Stimulated activated CD4-positive, alpha-beta T cell treated with anti-CD3 and anti-CD28 coated beads, Interleukin-2, amount 100 ng/mL, for 48 hours (primary cell): ENCODE measurements at regions not wholly inside any gene's neighbourhood (a gene's known extent, or its start where the extent isn't known, plus 50 kb on each side); places are given as distances from the start of the nearest gene placed in this dataset.
"Not testable (repeated sequence)": the region's sequence is repeated elsewhere in the genome, so short reads cannot be mapped to it uniquely, and the experiment has no call there.

Experiments used
- DNase-seq, 2 donors: peaks; one replicate each; pipeline ENCODE4 v3.0.0-alpha.2; 2020

DNA sequence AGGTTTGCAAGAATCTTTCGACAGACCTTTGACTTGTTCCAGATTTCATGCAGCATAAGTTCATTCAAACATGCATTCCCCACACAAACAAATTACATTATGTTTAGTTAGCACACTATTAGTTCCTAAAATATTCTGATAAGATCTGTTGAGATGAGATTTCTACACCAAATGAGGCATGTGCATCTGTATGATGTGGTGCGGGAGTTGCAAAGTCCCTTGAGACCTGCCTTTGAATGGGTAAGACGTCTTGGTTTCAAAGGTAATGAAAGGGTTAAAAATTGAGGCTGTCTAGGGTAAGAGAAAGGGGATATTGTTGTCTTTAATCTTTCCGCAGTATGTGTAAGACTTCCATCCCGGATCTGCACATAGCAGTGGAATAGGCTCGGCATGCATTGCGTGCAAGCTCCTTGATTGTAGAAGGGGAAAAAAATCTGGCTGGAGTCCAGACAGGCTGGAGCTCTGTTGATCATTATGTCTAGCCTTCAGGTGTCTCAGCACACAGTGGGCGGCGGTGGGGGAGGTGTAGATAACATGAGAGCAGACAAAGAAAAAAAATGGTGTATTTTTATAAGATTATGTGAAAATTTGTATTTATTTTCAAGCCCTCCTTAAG is 296.6 kb downstream of the PTPRC start:
- peak; percentile 35 to 36 for DNase-seq

DNA sequence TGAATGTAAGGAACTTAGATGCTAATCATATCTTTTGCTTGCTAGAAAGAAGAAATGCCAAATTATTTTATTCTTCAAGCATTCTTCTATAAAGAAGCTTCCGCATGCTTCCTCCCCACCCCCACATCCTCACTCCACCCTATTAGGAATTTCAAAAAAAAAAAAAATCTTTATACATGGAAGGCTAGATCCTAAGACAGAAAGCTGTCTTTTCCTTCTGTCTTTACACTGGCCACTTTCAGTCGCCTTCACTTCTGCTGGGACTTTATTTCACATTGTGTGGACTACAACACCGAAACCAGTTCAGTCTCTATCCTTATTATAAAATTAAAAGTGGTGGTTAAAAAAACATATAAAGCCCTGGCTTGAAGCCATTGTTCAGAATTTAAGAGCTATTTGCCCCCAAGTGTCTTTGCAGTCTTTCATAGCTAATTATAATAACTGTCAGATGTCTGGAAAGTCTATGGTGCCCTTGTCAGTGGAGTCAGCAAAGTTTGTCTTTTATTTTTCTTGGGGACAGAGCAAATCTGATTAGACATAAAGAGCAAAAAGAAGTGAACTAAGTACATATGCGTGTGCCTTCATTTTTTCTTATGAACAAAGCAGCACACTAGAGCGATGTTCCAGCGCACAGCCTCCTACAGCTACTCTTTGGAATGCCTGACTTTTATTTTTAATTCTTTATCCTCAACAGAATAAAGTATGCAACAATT is 297.7 kb downstream of the PTPRC start:
- no peak for DNase-seq

DNA sequence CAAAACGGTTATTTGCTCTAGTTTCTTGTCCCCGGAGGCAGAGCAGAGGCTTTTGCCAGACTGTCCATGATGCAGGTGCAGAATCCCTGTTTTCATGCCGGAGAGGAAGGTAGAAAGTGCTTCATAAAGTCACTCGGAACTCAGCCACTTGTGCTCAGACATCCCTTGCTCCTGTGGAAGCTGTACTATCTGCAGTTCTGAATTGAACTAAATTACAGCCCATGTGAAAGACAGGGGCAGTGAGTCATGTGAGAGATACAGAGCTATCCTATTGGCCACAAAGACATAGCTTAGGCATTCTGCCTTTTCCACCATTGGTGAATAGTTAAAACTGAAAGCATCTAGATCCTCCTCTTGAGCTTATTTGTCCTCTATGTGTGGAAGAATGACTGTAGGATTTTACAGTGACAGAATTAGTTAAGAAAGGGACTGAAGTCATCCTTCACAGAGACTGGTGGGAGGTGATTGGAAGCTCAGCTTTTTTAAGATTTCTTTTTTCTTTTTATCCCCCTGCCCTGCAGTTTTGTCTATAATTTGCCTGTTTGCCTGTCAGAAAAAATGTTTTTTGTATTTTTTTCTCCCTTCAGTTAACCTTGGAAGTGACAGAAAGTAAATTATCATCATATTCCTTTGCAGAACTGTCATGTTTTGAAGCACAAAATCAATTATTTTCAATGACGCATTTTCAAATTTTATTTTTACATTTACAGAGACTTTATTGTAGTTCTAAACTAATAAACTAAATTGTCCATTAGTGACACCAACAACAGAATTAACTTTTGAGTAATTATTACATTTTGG is 298.6 kb downstream of the PTPRC start:
- DNase-seq = no peak

DNA sequence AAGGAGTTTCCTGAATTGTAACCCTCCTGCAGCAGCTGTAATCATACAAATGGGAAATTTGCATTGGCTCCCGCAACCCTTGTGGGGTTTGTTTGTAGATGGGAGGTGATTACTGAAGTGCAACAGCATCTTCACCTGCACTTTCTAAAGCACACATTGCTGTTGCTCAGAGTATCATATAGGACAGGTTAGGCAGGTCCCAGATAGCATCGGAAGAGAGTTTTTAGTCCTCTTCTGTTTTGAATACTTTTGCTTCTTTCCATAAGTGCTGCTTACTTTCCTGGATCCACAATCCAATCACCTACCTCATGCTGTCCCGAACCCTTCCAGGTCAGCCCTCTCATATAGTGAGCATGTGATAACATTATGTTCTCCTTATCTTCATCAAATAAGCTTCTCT is 300.4 kb downstream of the PTPRC start:
- no peak for DNase-seq

DNA sequence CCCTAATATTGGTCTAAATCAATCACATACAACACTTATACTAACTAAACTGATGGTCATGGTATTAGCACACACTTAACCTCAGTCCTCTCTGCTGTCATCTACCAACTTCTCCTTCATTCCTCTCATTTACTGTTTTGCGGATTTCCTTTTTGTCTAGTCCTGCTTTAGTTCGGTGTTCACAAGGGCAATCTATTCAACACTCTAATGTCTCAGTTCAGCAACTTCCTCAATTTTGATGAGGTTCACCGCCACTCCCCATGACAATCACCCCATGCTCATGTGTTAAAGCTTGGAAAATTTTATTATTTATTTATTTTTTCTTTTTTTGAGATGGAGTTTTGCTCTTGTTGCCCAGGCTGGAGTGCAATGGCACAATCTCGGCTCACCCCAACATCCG is 301.1 kb downstream of the PTPRC start:
- no peak for DNase-seq

DNA sequence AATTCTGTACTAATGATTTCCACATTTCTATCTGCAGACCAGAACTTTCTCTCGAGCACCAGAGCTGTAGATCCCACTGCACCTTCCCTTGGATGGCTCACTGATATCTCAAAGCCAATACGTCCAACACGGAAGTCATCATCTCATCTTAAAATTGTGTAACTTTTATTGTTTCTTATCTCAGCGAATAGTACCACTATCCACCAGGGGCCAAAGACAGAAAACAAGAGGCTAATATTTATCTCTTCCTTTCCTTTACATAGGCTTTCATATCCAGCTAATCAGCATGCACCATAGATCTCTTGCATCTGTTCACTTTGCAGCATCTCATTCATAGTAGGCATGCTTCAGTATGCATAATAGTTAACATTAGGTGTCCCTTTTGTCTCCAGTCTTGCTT is 303.6 kb downstream of the PTPRC start:
- DNase-seq = no peak

DNA sequence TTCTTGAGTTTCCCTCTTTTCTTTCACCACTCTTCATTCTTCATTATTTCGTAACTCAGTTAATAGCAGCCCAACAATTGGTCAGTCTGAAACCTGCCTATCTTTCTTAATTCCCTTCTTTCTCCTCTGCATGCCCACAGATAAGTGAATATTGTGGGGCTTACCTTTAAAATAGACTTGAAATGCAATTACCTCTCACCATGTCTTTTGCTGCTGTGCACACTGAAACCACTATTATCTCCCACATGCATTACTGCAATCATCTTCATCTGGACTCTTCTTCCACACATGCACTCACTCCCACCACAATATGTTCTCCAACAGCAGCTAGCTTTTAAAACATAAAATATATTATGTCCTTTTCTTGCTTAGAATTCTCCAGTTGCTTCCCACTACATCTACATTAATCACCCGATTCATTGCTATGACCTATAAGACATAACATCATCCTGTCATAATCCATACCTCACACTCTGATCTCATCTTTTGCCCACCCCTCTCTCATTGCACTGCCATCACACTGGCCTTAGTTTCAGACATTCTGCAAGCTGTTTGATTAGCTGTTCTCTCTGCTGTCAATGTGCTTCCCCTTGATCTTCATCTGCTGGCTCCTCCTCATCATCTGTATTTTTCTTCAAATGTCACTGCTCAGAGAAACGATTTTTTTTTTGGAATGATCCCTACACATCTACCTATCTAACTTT is 304.8 kb downstream of the PTPRC start:
- no peak for DNase-seq

DNA sequence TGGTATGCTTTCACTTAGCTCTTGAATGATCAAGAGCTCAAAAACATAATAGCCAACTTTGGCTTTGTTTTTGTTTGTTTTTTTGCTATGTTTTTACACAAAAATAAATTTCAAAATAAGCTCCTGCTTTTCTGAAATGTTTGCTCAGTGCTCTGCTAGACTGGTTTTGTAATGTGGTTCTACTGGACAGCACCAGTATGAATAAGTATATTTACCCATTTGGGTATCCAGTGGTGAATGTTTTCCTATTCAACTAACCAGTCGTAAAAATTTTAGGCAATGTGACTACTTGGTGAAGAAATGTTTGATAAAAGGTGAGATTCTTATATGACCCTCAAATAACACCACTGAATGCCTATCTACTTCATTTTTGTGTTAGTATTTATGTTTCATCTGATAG is 308.6 kb downstream of the PTPRC start:
- no peak for DNase-seq

DNA sequence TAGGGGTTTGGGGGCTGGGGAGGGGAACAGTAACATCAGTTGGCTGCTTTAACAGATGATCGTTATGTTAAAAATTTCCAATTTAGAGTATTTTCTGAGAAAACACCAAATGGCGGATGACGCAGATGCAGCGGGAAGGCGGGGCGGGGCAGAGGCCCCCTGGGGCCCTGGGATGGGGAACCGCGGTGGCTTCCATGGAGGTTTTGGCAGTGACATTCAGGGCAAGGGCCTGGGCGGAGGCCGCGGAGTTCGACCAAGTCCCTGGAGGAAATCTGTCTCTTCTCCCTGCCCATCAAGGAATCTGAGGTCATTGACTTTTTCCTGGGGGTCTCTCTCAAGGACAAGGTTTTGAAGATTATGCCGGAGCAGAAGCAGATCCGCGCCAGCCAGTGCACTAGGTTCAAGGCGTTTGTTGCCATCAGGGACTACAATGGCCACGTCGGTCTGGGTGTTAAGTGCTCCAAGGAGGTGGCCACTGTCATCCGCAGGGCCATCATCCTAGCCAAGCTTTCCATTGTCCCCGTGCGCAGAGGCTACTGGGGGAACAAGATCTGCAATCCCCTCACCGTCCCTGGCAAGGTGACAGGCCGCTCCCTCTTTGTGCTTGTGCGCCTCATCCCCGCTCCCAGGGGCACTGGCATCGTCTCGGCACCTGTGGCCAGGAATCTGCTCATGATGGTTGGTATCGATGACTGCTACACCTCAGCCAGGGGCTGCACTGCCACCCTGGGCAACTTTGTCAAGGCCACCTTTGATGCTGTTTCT is 310.2 kb downstream of the PTPRC start:
- DNase-seq = no peak

DNA sequence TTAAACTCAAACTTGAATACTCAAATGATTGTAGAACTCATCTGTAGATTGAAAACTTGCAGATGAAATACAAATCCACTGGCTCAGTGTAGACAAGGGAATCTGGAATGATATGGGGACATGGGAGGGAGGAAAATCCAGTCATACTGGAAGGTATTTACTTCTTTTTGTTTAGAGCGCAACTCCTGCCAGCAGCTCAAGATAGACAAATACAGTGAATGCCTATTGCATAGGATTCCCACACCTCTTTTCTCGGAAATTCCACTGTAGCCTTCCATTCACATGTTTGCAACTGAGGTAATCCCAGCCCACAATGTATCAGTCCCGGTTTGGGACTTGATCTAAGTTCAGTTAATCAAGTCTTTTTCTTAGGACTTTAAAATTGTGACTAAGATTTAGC is 311.2 kb downstream of the PTPRC start:
- DNase-seq = no peak

DNA sequence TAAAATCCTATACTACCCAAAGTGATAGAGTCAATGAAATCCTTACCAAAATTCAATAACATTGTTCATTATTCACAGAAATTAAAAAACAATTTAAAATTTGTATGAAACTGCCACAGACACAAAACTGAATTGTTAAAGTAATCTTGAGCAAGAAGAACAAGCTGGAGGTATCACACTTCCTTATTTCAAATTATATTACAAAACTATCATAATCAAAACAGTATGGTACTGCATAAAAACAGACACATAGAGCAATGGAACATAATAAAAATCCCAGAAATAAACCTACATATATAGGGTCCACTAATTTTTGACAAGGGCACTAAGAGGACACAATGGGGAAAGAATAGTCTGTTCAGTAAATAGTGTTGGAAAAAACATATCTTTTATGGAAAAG is 316.2 kb downstream of the PTPRC start:
- DNase-seq = no peak

DNA sequence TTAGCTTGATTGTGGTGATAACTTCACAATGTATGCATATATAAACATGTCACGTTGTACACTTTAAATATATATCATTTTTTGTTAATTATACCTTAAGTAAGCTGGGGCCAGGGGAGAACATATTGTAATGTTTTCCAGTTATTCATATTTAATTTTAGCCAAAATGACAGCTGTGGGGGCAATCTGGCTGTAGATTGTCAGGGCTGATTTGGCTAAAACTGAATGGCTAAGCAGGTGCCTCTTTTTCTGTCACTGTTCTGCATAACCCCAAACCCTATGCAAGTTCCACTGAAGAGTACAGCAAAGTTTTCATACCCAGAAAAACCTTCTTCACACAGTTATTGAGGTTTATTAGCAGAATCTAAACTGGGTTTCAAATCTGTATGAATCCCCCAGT is 318.2 kb downstream of the PTPRC start:
- DNase-seq = no peak

DNA sequence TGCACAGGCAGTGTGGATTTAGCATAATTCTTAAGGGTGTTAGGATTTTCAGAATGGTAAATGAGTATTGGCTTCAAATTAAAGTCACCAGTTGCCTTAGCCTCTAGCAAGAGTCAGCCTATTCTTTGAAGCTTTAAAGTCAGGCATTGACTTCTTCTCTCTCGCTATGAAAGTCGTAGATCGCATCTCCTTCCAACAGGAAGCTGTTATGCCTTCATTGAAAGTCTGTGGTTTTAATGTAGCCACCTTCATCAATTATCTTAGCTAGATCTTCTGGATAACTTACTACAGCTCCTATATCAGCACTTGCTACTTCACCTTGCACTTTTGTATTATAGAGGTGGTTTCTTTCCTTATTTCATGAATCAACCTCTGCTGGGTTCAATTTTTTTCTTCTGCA is 320.2 kb downstream of the PTPRC start:
- DNase-seq = no peak

DNA sequence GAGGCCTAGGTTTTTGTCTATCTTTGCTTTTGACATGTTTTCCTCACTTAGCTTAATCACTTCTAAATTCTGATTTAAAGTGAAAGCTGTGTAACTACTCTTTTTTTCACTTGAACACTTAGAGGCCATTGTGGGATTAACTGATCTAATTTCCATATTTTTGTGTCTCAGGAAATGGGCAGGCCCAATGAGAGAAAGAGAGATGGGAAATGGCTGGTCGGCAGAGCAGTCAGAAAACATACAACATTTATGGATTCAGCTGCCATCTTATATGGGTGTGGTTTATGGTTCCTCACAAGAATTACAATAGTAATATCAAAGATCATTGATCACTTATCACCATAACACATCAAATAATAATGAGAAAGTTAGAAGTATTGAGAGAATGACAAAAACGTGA is 320.8 kb downstream of the PTPRC start:
- no peak for DNase-seq

DNA sequence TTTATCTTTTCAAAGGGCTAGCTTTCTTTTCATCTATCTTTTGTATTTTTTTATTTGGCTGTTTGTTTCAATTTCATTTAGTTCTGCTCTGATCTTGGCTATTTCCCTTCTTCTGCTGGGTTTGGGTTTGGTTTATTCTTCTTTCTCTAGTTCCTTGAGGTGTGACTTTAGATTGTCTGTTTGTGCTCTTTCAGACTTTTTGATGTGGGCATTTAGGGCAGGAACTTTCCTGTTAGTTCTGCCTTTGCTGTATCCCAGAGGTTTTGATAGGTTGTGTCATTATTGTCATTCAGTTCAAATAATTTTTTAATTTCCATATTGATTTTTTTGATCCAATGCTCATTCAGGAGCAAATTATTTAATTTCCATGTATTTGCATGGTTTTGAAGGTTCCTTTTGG is 325.0 kb downstream of the PTPRC start:
- DNase-seq = not testable (repeated sequence)

DNA sequence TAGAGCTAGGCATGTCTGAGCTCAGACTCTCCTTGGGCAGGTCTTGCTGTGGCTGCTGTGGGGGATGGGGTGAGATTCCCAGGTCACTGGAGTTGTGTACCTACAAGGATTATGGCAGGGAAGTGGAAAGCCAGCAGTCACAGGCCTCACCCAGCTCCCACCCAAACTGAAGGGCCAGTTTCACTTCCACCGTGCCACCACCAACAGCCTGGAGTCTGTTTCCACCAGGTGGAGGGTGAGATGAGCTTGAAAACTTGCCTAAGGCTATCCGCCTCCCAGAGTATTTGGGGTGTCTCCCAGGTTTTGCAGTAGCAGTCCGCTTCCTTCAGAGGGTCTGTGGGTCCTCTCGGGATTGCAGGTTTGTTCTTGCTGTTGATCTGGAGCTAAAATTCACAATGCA is 327.7 kb downstream of the PTPRC start:
- no peak for DNase-seq

DNA sequence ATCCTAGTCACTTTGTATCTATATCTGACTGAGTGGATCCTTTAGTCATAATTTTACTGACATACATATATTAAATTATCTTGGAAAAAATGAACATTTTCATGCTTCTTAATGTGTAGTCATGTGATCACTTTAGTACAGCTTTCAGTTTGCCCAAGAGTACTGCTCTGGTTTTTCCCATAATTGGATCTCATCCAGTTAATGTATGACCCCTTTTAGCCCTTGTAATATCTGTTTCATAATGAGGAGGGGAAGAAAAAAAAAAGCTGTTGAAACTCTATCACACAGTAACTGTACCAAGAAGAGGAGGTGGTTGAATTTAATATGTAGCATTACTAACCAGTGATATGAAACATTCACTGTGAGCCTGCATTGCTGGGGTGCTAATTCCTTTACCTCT is 328.7 kb downstream of the PTPRC start:
- DNase-seq = no peak

DNA sequence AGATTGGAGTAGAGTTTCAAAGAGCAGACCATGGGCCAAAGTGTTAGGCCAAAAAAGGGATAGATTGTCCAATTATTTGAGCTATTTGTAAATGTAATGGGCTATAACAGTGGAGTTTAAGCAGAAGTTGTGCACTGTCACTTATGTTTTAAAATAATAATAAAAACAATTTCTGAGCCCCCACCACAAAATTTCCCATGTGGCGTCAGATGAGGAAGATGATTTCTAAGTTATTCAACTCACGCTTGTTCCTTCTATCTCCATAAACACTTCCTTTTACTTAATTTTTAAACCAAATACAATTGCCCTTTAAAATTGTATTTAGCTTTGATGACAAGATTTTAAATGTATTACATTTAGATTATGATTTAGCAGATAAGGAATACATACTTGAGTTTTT is 330.0 kb downstream of the PTPRC start:
- no peak for DNase-seq

DNA sequence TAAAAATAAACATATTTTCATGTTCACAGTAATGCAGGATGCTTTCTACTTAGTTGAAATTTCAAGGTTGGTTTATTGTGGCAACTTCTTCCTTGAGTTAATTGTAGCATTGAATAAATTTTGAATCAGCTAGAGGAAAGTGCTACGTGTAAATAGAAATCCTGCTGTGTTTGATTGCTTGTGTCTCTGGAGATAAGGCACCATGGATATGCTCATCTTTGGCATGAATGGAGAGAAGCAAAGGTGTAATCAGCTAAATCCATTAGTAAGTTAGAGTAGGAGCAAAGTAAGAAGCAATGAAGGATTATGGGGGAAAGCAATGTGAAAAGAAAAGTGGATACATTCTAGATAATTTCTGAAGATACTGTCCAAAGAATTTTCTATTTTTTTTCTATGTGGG is 331.1 kb downstream of the PTPRC start:
- DNase-seq = no peak

DNA sequence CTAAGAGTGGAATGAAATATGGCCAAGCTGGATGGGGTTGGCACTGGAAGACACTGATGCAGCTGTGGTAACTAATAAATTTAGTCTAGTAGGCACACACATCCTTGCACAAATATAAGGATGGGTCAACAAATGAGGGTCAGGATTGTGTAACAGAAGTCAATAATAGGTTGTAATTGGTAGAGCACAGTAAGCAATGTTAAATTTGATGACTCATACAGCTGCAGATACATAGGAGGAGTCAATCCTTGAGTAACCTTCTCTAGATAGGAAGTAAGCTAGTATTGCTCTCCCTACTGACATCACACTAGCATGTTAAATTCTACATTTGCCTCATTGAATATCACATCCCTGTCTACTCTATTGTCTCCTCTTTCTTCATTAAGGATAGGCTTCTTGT is 332.1 kb downstream of the PTPRC start:
- DNase-seq = no peak

DNA sequence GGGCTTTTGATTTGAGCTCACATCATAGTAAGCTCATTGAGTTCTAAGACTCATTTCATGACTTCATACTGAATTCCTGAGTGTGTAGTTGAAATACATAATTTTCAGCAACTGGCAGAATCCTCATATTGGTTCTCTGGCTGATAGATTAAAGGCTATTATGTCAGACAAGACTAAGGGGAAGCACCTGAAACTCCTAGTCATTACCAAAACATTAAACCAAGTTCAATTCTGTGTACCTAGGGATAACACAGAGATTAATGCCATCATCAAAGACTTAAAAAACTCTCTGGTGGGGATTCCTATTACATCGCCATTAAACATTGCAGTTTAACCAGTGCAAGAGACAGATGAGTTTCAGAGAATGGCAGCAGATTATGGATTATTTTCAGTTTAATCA is 339.1 kb downstream of the PTPRC start:
- no peak for DNase-seq

DNA sequence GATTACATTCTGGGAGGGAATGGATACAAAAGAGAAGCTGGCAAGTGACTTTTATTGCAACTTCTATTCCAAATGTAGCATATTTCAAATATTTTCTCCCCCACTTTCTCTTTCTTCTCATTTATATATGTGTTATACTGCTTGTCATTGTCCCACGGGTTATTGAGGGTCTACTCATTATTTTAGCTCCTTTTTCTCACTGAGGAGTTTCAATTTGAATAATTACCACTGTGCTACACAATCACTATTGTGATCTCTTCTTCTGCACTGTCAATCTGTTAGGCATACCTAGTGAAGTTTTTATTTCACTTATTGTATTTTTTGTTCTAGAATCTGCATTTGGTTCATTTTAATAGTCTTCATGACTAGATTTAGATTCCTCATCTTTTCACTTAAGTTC is 339.7 kb downstream of the PTPRC start:
- DNase-seq = no peak

DNA sequence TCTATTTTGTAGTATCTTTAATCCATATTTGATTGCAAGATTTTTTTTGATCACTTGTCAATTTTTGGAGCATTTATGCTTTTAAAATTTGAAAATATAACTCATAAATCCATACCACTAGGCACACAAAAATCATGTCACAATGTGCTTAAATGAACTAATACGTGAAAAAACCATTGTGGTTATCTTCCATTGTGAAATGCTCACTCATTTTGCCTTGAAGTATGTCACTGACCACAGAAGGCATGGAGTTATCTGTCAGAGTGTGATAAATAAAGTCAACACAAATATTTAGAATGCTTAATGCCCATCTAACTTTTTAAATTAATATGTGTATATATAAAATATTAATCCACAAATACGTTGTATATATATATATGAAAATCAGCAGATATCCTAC is 347.2 kb downstream of the PTPRC start:
- DNase-seq = no peak
